G401 (cell line): ENCODE measurements at regions not wholly inside any gene's neighbourhood (a gene's known extent, or its start where the extent isn't known, plus 50 kb on each side); places are given as distances from the start of the nearest gene placed in this dataset.

Experiments used
- DNase-seq: peaks from one replicate; pipeline ENCODE4 v3.0.0-alpha.2; 2015; ENCODE audit warnings: low spot score
- in situ Hi-C: cut with HindIII; loops from 2 replicates; pipeline ENCODE4 v1.10.0; 2016; ENCODE audit warnings: low sequenced_read_pairs, mixed read lengths

DNA sequence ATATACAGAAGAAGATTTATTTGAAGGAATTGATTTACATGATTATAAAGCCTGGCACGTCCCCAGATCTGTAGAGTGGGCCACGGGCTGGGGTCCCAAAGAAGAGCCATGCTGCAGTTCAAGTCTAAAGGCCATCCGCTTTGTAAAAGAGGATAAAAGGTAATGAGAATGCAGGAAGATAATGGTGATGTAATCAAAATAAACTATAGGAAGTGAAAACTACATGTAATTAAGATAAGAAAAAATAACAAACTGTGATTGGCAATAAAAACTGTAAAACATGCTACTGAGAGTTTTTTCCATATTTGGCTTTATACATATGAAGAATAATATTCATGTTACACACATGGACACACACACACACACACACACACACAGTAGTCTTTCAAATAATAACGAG lies 59.0 kb upstream of the TMEFF2 start:
- in situ Hi-C loops: no loop called here
- no peak for DNase-seq

- DNase-seq: no peak
- in situ Hi-C loops: no loop called here
These were observed 56.2 kb upstream of the TMEFF2 start for GRCh38 chr2:192250961-192251360.

- in situ Hi-C loops: no loop called here
- no peak for DNase-seq
These were observed 52.7 kb upstream of the TMEFF2 start for GRCh38 chr2:192247456-192247855.

GRCh38 chr2:192246297-192246696 lies 51.6 kb upstream of the TMEFF2 start:
- DNase-seq: no peak
- in situ Hi-C loops: no loop called here

GRCh38 chr2:192245329-192245728 lies 50.6 kb upstream of the TMEFF2 start:
- no peak for DNase-seq
- in situ Hi-C loops: no loop called here
